HG03175 (cell line): ENCODE measurements at regions not wholly inside any gene's neighbourhood (a gene's known extent, or its start where the extent isn't known, plus 50 kb on each side); places are given as distances from the start of the nearest gene placed in this dataset.

Source experiments
- ATAC-seq: cut with Tn5 transposase; IDR thresholded peaks from one replicate; pipeline ENCODE4 v1.9.1; 2021; ENCODE audit warnings: mild to moderate bottlenecking, moderate library complexity; ENCODE audit not compliant: unreplicated experiment

DNA sequence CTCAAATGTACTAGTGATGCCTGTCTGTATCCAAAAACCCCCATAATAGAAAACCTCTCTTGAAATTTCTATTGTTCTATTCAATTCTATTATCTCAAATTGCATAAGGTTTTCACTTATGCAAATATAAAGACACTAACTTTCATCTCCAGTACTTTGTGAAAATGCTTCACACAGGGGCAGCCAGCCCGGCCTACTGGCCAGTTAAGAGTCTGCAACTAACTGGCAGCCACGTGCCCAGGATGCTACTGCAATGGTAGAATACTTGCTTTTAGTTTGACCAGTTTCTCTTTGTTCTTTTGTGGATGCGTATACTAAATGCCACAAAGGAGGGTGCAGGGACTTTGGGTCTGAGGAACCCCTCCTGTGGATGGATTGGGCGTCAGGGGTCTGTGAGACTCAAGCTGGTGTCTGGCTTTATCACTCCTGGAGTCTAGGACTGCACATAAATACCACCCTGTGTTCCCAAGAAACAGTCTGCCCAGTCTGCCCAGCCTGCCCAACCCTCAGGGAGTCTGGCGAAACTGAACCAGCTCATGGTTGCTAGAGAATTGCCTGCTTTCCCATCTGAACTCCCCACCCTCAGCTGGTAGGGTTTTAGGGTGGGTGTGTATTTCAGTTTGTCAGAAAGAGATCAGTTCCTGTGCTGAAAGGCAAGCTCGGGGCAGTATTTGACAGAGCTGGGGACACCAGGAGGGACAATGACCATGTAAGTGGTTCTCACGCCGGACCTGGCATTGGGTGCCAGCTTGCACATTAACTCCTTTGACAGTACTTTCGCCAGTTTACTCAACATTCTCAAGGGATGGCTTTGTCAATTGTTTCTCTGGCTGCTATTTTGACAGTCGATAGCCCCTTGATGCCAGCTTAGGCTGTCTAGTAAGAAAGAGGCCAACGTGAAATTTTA lies 558.2 kb upstream of the JAG1 start:
- ATAC-seq, result no peak

DNA sequence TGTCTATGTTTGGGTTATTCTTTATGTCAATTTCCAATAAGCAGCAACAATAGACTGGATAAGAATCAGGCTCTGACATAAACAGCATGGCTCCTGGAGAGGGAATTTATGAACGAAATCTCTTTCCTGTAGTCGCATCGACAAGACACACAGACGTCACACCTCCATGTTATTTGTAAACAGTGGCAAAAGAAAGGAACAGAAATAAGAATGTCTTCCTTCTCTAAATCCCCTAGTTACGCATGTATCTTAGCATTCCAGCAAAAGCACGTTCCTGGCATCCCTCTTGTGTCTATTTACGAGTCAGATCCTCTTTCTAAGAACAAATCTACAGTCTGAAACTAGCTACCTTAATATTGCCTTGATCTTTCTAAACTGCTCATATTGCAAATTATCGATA lies 559.1 kb upstream of the JAG1 start:
- ATAC-seq, result no peak

DNA sequence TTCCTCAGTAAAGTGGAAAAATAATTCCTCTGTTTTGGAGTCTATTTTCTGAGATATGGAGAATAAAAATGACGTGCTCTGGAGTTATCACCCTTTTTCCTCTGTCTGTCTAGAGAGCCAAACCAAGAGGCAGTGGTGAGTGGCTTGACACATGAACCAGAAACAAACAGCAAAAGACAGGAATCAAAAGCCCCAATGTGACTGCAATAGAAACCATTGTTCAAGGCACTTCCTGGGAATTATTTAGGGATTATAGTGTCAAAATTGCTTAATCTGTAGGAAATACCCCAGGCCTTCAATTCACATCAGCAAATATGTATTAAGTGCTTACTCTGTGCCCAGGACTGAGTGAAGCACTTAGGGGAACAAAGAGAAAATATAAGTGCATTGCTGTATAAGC lies 560.4 kb upstream of the JAG1 start:
- no peak for ATAC-seq

DNA sequence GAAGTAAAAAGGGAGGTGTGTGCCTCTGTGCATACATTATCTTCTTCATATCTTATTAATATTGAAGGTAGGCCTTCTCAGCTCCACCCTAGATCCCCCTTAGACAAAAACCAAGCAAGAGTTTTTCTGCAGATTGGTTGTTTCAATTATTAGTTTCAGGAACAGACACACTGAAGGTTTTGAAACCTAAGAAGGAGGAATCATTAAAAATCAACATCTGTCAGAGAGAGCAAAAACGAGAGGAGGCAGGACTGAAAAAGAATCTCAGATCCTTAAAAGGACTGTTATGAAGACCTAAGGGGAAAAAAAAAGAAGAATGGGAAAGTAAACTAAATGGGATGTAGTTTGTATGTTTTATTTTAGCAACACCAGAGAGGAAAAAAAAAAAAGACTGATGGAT lies 560.8 kb upstream of the JAG1 start:
- ATAC-seq, result no peak

DNA sequence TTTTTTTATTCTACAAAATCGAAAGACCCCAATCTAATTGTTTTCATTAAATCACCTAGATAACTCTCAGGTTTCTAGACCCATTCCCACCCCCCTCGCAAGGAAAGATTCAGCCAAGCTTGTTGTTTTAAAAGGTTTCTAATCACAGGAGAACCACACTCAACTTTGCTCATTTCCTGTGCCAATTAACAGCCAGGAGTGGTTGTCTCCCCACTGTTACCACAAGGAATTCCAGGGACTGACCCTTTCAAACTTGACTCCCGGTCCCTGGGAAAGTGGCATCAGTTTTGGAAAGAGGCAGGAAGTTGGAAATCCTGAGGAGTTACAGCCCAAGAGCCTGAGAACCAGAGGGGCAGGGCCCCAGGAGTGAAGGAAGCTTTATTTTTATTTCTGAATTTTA lies 561.3 kb upstream of the JAG1 start:
- no peak for ATAC-seq

DNA sequence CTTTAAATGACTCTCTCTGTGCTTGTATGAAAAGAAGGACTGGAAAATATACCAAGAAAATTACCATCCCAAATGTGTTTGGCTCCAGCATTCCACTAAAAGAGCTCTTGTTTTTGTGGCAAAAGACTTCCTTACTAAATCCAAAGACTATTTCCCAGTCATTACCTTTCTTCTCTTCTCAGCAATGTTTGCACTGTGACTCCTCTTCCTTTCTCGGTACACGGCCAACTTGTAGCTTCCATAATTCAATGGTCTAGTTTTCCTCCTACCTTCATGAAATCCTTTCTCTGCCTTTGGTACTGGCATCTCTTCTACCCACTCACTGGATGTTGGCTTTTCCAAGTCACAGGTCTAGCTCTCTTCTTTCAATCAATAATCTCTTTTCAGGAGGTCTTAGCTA lies 568.5 kb upstream of the JAG1 start:
- no peak for ATAC-seq

DNA sequence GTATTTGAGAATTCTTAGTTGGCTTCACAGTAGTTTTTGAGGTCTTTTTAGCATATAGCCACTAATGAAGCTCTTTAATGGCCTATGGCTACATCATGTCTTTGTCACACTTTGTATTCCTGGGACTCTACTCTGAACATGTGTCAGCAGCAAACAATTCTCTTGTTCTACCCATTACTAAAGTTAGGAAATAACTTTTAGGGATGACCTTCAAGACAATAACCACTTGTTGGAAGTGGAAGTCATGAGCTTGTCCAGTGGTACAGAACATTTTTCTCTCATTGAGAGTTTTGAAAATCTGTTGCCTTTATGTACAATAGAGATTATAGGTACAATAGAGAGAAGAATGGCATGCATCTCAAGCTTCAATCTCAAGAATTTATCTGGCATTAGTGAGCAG lies 571.6 kb upstream of the JAG1 start:
- no peak for ATAC-seq

DNA sequence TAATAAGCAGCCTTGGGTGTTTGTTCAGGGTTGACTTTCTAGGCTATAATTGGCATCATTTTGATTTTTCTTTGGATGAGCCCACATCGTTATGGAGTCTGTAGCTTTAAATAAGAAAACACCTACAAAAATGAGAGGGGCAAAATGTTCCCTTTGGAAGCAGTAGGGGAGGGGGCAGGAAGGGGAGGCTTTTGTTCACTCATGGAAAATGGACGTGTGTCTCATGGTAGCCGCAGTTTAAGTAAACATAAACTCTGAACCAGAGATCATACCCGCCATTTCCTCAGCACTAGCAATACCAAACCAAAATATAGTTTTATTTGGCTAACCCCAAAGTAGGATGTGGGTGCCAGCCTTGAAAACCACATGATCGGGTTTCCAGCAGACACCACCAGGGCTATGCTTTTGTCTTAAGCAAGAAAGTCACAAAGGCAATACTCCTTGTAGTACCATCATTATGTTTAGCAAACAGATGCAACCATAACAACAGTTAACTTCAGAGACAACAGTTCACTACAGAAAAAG lies 572.5 kb upstream of the JAG1 start:
- no peak for ATAC-seq

DNA sequence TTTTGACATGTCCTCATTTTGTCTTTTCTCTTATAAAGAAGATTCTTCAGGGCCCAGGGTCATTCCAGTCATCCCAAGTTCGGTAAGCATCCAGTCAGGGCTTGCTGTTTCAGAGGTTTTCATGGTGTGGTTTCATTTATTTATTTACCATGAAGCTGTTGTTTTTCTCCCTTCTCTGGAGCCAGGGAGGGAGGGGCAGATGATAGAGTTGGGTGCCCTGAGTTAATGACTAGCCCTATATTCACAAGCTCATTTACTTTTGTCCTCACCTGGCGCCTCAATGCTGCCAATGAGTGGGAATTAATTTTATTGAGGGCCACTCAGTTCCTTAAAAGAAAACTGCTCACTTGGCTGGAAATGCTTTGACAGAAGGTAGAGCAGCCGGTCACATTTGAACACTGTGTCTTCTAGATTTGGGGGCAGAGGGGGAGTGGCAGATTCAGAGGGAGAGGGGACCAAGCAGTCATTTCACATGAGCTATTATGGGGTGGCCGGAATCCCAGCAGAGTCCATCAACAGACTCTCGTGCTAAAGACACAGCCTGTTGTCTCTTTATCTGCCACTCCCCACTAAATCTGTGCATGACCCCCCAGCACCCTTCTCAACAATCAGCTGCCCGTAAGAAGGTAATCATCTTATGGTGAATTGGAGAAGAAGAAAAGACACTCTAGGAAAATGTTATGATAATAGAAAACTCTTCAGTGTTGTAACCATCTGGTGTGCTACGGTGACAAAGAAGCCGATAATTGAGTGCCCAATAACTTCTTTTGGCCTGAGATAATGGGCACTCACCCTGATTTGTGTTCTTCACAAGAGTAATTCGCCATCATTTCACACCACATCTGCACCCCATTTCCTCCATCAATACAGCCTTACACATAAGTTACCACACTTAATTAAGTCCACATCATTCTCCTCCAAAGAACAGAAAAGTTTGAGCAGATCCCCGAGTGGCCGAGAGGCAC lies 573.5 kb upstream of the JAG1 start:
- ATAC-seq, result no peak

DNA sequence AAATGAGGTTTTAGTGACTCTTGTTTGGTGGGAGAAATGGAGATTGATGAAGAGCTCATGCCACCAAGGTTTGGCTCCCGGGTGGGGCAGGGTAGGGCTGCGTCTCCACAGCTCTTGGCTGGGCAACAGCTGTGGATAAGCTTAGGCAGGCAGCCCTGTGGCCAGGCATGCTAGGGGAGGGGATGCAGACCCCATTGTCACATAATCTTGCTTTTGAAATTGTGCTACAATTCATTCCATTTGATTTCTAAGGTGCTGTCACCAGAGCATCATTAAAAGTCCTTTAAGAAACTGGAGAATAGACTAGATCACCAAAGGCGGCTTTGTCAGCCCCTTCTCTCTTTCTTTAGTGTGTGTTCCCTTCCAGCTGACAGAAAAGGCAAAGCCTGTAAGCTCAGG lies 574.2 kb upstream of the JAG1 start:
- ATAC-seq, result no peak

DNA sequence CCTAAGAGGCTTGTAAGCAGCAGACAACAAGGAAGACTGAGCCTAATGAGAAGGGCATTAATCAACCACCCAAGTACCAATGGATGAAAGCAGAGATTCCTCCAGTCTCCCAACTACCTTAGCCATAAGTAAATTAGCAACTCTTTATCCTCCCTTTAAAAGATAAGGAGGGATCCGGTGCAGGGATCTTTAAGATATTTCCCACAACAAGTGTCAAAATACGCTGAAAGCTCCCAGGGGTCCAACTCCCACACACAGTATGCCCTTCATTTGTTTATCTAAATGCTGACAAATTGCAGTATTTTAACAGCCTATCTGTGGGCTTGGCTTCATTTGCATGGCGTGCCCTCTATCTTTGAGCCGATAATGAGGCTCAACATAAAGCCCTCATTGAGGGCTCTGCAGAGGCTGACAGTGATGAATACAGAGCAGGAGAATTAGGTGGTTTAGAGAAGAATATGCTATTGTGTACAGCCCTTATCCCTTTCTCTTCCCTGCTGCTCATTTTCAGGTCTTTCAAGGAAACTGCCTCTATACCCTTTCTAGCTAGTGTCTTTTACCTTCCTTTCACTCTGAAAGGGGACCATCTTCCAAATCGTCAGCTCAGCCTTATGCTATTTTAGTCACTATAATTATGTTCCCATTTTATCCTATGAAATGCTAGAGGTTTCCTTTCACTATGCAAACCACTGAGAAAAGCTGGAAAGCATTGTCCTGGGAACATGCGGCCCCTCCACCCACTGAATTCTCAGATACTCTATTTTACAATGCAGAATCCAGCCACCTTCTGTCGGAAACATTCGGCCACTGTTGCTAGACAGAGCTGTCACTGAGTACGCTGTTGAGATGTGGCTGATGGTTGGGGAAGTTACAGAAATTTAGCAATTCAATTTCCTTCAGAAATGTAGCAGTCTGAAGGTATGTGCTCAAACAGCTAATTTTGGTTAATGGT lies 575.2 kb upstream of the JAG1 start:
- ATAC-seq, result no peak

DNA sequence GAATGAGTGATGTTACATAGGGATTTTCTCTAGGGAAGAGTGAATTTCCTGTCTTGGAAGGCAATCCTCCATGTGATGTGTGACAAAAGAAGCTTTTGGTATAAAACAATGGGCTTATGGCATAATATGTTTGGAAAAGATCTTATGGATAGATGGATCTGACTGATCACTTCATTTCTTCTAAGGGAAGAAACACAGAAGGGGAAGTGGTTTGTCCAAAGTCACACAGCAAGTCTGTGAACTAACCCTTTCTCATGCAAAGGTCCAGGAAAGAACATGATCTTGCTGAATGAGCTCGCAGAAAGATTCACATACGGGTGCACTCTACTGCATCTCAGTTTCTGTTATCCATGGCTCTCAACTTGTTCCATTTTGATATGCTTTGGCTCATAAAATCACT lies 575.9 kb upstream of the JAG1 start:
- ATAC-seq, result no peak

DNA sequence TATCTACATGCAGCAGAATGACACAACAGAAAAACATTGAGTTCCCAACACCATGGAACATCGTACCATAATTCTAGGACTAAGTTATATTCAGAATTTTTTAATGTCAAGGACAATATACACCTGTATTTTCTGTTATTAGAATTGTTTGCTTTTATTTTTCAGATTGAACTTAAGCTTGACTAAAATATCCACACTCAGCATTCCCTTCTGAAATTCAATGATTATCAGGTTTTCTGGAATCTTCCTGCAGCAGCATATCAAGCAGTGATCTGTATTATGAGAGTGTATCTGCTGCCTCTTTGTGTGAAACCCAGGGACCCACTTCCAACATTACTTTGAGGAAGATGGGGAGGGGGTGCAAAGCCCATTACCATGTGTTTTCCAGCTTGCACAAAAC lies 578.6 kb upstream of the JAG1 start:
- ATAC-seq, result no peak

DNA sequence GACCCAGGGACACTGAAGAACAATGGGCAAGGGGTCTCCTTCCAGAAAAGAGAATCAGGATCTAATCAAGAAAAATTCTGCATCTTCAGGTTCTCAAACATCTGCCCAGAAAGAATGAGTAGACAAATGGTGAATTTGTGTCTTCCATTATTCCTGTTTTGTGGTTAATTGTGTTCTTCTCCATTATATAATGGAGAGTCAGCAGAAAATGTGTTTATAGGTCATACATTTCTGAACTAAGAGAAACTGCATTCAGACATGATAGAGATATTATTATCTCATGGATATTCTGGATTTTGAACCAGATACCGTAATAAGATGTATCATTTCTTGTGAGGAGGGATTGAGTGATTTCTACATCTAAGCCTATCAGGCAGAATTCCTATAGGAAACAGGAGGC lies 581.7 kb upstream of the JAG1 start:
- no peak for ATAC-seq

DNA sequence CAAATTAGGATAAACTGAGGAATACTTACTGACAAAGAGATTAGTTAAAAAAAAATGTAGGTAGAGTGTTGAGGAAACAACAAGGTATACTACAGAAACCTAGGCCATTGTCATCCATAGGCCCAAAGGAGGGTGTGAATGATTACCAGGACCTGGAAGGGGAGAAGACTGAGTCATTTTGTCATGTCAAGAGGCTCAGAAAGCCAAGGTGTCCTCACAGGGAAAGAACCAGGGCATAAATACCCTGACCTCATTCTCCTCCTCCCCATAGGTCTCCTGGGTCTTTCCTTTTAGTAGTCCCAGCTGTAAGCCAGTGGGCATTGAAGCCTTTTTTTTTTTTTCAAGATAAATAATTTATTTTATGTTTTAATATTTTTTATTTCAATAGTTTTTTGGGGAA lies 582.1 kb upstream of the JAG1 start:
- ATAC-seq, result no peak

DNA sequence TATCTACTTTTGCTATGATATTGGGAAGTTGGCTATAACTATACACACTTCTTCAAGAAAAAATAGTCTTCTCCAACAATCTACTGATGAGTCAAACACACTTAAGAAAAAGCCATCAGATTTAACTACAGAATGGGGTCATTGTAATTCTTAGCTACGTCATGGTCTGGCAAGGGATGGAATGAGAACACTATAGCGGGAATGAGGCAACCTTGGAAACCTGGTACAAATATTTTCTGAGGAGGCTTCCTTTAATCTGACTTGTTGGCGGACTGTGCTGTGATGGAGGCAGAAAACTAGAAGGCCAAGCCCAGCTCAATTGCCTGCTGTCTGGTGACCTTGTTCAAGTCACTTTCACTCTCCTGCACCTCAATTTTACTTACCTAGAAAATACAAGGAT lies 586.8 kb upstream of the JAG1 start:
- no peak for ATAC-seq

DNA sequence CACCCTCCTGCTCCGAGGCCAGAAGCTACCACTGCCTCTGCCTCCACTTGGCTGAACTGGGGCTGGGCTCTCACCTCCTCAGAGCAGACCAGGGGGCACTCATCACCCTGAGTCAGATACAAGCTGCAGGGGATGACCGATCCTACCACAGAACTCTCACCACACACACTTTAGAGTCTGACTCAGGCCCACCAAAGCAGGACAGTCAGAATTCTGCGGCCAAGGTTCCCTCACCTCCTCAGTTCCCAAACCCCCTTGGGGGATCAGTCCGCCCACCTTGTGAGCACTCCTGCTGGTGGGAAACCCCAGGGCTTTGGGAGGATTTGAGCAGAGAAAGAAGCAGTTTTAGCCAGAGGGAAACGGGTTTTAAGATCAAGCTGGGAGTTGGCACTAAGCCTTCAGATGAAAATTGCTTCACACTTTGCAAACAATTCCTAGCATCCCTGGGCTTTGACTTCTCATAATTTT lies 587.8 kb upstream of the JAG1 start:
- peak; percentile 43 for ATAC-seq

DNA sequence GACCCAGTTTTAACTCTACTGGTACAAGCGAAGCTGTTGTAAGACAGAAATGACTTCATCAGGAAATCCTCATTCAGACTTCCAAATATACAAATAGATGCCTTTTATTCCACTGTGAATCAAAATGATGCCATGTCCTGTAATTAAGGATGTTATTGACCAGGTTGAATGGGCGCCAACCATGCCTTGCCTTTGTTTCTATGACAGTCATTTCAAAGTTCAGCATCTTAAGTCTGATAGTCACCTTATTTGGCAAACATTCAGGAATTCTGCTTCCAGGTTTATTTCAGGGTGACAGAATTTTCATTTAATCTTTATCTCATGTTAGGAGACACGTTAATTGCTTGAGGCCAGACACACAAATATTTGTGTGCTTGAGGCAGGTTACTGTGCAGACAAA lies 592.8 kb upstream of the JAG1 start:
- ATAC-seq, result no peak

DNA sequence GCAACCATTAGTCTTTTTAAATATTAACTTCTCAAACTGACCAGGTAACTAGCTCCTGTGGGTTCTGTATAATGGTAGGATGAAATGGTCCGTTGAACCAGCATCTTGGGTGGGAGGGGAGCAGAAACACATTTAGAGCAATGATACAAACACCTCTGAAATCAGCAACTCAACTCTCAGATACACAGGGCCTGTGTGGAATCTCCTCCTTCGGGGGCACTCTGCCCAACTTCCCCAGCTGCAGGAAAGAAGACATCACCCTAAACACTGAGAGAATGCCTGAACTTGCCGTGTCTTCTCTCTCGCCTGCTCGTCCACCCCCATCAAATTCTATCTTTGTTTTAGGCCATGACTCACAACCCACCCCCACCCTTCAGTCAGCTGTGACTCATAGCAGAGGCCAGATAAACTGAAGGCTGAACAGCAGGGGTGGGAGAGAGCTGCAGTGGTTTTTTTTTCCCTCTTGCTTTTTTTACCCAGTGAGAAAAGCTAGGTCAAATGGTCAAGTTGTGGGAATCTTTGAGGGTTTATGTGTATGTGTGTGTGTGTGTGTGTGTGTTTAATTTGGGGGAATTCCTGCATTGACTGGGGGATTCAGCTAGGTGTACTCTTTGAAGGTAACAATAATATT lies 593.4 kb upstream of the JAG1 start:
- peak; percentile 61 for ATAC-seq

DNA sequence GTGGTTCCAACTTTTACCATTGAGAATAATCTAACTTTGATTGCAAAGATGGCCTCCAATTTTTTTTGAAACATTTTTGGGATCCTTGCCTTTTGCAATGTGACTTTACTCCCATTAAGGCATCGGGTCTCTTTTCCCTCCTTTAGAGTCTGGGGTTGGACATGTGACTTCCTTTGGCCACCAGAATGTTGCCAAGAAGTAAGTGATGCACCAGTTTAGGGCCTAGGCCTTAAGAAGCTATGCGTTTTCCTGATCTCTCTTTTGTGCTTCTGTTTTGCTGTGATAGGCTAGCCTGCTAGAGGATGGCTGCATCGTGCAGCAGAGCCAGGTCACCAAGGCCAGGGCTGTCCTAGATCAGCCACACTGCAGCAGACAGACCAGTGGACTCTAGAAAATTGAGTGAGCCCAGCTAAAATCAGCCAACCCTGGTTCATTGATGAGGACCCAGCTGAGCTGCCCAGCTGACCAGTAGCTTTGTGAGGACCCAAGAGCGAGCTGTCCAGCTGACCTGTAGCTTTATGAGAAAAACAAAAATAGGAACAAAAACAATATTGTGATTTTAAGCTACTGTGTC lies 594.0 kb upstream of the JAG1 start:
- ATAC-seq, result no peak
